Suprapubic skin (tissue), 4 donors: ENCODE measurements at regions not wholly inside any gene's neighbourhood (a gene's known extent, or its start where the extent isn't known, plus 50 kb on each side); places are given as distances from the start of the nearest gene placed in this dataset.

Experiments used
- DNase-seq, 2 donors: peaks; one replicate each; pipeline ENCODE4 v3.0.0-alpha.2; 2019; ENCODE audit warnings: low spot score in 2 of 2
- H3K27ac ChIP-seq: fragments of 200-600 bp; sonication (generic); one replicate; pipeline ENCODE4 v1.5.1; 2019
- H3K27me3 ChIP-seq: fragments of 200-600 bp; sonication (generic); one replicate; pipeline ENCODE4 v1.5.1; 2019
- H3K36me3 ChIP-seq: fragments of 200-600 bp; sonication (generic); one replicate; pipeline ENCODE4 v1.5.1; 2019
- H3K4me1 ChIP-seq: fragments of 200-600 bp; sonication (generic); one replicate; pipeline ENCODE4 v1.5.1; 2019
- H3K4me3 ChIP-seq: fragments of 200-600 bp; sonication (generic); one replicate; pipeline ENCODE4 v1.5.1; 2019; ENCODE audit warnings: mild to moderate bottlenecking
- H3K9me3 ChIP-seq: fragments of 200-600 bp; sonication (generic); one replicate; pipeline ENCODE4 v1.5.1; 2019
- EP300 ChIP-seq: sonication (generic); formaldehyde crosslinking; IDR thresholded peaks from one replicate; pipeline ENCODE4 v1.6.1; 2017; ENCODE audit warnings: antibody characterized with exemption
- POLR2A ChIP-seq, 2 donors: fragments of 450-650 bp; IDR thresholded peaks; one replicate each; pipeline ENCODE4 v1.6.1; 2017; ENCODE audit warnings: antibody characterized with exemption in 2 of 2, mild to moderate bottlenecking in 2 of 2, moderate library complexity in 2 of 2
- POLR2AphosphoS5 ChIP-seq, 3 donors: sonication (generic); formaldehyde crosslinking; IDR thresholded peaks; one replicate each; pipeline ENCODE4 v1.6.1; 2017; ENCODE audit warnings: antibody characterized with exemption in 3 of 3
- WGBS: methylation state at CpG from one replicate; pipeline ENCODE4 v1.1.5; 2018; 5-methylcytosine and 5-hydroxymethylcytosine counted together
- TF ChIP-seq, protein P1 (sequence below), 2 donors: fragments of 200-600 bp in 1 of 2; fragments of 450-650 bp in 1 of 2; sonication (generic) in 1 of 2; IDR thresholded peaks; one replicate each; pipeline ENCODE4 v1.5.1; 2016 to 2019; ENCODE audit warnings: antibody characterized with exemption in 2 of 2, mild to moderate bottlenecking in 1 of 2, moderate library complexity in 1 of 2

DNA sequence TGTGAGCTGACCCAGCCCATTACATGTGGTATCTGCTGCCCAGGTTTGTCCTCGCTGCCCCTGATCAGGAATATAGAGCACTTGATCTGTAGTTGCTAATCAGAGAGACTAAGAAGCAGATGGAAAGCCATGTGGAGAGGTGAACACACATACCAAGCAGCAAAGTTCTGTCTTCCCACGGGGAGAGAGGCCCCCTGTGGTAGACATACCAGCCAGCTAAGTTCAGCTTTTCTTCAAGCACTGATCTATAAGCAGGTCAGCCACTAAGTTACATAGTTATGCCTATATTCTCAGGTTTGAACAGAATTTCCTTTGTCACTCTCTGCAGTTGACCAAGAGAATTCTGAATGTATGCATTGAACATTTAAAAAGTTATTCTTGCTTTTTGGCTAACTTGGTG lies 76.4 kb downstream of the DDX3Y start:
- TF ChIP-seq POLR2AphosphoS5 (IDR thresholded peaks at IDR 0.05) (no peak), POLR2A (IDR thresholded peaks at IDR 0.05) (no peak), EP300 (no peak)
- TF ChIP-seq, protein P1, sequence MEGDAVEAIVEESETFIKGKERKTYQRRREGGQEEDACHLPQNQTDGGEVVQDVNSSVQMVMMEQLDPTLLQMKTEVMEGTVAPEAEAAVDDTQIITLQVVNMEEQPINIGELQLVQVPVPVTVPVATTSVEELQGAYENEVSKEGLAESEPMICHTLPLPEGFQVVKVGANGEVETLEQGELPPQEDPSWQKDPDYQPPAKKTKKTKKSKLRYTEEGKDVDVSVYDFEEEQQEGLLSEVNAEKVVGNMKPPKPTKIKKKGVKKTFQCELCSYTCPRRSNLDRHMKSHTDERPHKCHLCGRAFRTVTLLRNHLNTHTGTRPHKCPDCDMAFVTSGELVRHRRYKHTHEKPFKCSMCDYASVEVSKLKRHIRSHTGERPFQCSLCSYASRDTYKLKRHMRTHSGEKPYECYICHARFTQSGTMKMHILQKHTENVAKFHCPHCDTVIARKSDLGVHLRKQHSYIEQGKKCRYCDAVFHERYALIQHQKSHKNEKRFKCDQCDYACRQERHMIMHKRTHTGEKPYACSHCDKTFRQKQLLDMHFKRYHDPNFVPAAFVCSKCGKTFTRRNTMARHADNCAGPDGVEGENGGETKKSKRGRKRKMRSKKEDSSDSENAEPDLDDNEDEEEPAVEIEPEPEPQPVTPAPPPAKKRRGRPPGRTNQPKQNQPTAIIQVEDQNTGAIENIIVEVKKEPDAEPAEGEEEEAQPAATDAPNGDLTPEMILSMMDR (IDR thresholded peaks at IDR 0.05), result no peak
- no peaks in the 10 kb centered on the region for H3K36me3 ChIP-seq

DNA sequence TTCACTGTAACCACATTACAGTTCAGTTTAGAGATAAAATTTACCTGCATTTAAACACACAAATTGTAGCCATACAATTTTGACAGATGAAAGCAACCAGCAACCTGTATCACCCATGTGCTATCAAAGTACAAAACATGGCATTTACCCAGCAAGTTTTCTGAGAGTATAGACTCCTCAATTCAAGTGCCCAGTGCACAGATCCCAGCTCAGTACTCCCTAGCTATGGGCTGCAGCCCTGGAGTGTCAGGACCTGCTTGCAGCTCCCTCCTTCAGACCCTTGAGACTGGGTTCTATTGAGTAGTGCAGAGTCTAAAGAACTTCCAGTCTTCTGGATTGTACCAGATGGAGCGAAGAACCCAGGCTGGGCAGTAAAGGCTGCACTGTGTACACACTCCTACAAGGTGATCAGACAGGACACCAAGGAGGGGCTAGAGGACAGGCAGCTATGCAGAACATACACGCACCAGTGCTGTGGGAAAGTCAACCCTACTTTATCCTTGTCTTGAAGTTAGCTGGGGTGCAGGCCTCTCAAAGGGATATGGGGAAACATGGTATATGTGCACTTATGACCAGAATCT lies 77.7 kb downstream of the DDX3Y start:
- H3K36me3 ChIP-seq, result no peaks in the 10 kb centered on the region
- H3K9me3 ChIP-seq, result no peaks in the 10 kb centered on the region
- WGBS, result no CpG with 5 or more reads among the region's 2 CpGs
- no peaks in the 10 kb centered on the region for H3K4me1 ChIP-seq
- no peak for DNase-seq
- TF ChIP-seq EP300, result no peak
- no peak for TF ChIP-seq POLR2A (IDR thresholded peaks at IDR 0.05)
- TF ChIP-seq, protein P1 (IDR thresholded peaks at IDR 0.05), result no peak
- no peak for TF ChIP-seq POLR2AphosphoS5 (IDR thresholded peaks at IDR 0.05)
- no peak overlapping the region for H3K27ac ChIP-seq
- H3K4me3 ChIP-seq, result no peak overlapping the region
- no peaks in the 10 kb centered on the region for H3K27me3 ChIP-seq

More for the DNA sequence above, 76.4 kb downstream of the DDX3Y start:
- H3K9me3 ChIP-seq, result no peaks in the 10 kb centered on the region
- WGBS, result no CpG with 5 or more reads among the region's 2 CpGs
- H3K4me1 ChIP-seq, result no peaks in the 10 kb centered on the region
- no peaks in the 10 kb centered on the region for H3K27me3 ChIP-seq
- H3K4me3 ChIP-seq, result no peak overlapping the region
- DNase-seq, result no peak
- no peak overlapping the region for H3K27ac ChIP-seq

DNA sequence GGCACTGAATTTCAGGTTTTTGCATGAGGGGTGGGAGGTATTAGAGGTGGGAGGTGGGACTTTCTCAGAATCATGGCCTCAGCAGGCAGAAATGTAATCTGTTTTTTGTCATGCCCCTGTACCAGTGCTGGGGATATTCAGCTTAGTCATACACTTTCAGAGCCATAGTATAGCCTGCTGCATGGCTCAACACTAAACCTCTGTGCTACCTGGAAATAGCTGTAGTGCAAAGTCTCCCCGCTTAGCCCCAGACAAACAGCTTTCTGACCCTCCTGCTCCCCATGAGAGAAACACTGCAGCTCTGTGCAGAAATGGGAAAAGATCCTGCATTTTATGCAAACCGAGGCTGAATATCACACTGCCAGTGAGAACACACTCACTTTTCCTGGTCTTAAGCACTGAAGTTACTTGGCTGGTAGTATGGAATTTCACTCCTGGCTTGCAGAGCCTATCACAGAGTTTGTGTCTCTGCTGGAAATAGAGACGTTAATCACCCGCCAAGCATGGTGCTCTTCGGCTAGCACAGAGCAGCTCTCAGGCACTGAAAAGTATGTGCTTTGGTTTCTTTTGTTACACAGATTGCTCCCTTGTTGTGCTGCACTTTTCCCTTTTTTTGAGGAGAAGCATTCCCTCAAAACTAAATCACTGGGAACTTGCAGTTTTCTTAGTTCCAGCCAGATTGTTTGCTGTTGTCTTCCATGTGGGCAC lies 80.1 kb downstream of the DDX3Y start:
- H3K4me3 ChIP-seq, result no peak overlapping the region
- no CpG with 5 or more reads among the region's 5 CpGs for WGBS
- no peak for DNase-seq
- H3K27ac ChIP-seq, result no peak overlapping the region
- H3K4me1 ChIP-seq, result no peaks in the 10 kb centered on the region
- no peaks in the 10 kb centered on the region for H3K36me3 ChIP-seq
- H3K27me3 ChIP-seq, result no peaks in the 10 kb centered on the region
- H3K9me3 ChIP-seq, result no peaks in the 10 kb centered on the region
- TF ChIP-seq EP300 (no peak), POLR2AphosphoS5 (IDR thresholded peaks at IDR 0.05) (no peak), POLR2A (IDR thresholded peaks at IDR 0.05) (no peak)
- TF ChIP-seq, protein P1 (IDR thresholded peaks at IDR 0.05), result no peak

DNA sequence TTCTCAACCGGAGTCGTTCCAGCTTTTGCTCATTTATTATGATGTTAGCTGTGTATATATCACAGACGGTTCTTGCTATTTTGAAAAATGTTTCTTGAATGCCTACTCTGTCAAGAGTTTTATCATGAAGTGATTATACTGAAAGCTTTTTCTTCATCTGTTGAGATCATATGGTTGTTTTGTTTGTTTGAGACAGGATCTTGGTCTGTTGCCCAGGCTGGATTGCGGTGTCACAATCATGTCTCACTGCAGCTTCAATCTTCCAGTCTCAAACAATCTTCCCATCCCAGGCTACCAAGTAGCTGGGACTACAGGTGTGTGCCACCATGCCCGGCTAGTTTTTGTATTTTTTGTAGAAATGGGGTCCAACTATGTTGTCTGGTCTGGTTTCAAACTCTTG lies 112.8 kb downstream of the DDX3Y start:
- no peak overlapping the region for H3K4me3 ChIP-seq
- no CpG with 5 or more reads among the region's 5 CpGs for WGBS
- no peaks in the 10 kb centered on the region for H3K27me3 ChIP-seq

DNA sequence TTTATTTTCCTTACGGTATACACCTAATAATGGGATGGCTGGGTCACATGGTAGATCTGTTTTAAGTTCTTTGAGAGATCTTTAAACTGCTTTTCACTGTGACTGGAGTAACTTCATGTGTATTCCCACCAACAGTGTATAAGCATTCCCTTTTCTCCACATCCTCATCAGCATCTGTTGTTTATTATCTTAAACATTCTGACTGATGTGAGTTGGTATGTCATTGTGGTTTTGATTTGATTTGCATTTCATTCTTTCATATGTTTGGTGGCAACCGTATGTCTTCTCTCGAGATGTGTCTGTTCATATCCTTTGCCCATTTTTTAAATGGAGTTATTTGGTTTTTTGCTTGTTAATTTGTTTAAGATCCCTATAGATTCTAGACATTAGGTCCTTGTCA lies 114.8 kb downstream of the DDX3Y start:
- no CpG with 5 or more reads among the region's 3 CpGs for WGBS
- DNase-seq, result no peak

More for the DNA sequence above, 112.8 kb downstream of the DDX3Y start:
- H3K4me1 ChIP-seq, result no peaks in the 10 kb centered on the region
- no peak overlapping the region for H3K27ac ChIP-seq
- TF ChIP-seq, protein P1 (IDR thresholded peaks at IDR 0.05), result no peak
- TF ChIP-seq POLR2A (IDR thresholded peaks at IDR 0.05) (no peak), EP300 (no peak), POLR2AphosphoS5 (IDR thresholded peaks at IDR 0.05) (no peak)
- H3K36me3 ChIP-seq, result no peaks in the 10 kb centered on the region
- DNase-seq, result no peak
- no peaks in the 10 kb centered on the region for H3K9me3 ChIP-seq

More for the DNA sequence above, 114.8 kb downstream of the DDX3Y start:
- TF ChIP-seq, protein P1 (IDR thresholded peaks at IDR 0.05), result no peak
- TF ChIP-seq EP300 (no peak), POLR2AphosphoS5 (IDR thresholded peaks at IDR 0.05) (no peak), POLR2A (IDR thresholded peaks at IDR 0.05) (no peak)
- no peaks in the 10 kb centered on the region for H3K36me3 ChIP-seq
- no peak overlapping the region for H3K27ac ChIP-seq
- H3K27me3 ChIP-seq, result no peaks in the 10 kb centered on the region
- H3K4me1 ChIP-seq, result no peaks in the 10 kb centered on the region
- H3K9me3 ChIP-seq, result no peaks in the 10 kb centered on the region
- H3K4me3 ChIP-seq, result no peak overlapping the region
